Endothelial cell of umbilical vein (primary cell): ENCODE measurements at regions not wholly inside any gene's neighbourhood (a gene's known extent, or its start where the extent isn't known, plus 50 kb on each side); places are given as distances from the start of the nearest gene placed in this dataset.

Source experiments
- BruUV-seq: library from RNA; stranded (reverse); fragments of 400-500 nt; replicated peaks from 2 replicates; lab custom pipeline; 2021; lab: Mats Ljungman, UMichigan
- CTCF ChIA-PET: fragments of 300-600, 350-600 bp; sonication (Branson Sonifier 250); formaldehyde crosslinking; loops from one replicate; lab custom pipeline; 2021; ENCODE audit warnings: antibody characterized with exemption, inconsistent platforms; lab: Charles Lee
- POLR2A ChIA-PET: fragments of 300-600, 350-600 bp; sonication (Branson Sonifier 250); formaldehyde crosslinking; loops from one replicate; lab custom pipeline; 2021; ENCODE audit warnings: antibody characterized with exemption, inconsistent platforms; lab: Charles Lee
- DNase-seq: peaks from one replicate; pipeline ENCODE4 v3.0.0-alpha.2; 2011; ENCODE audit warnings: low read depth, low spot score
- FAIRE-seq: peaks from 2 replicates; lab custom pipeline; 2011; peaks lifted over from hg19 to GRCh38; lab: Jason Lieb, UNC
- H2AFZ ChIP-seq: 2 replicates; pipeline ENCODE4 v1.6.0; 2012; ENCODE audit warnings: low read depth, low read length, control low read depth, inconsistent platforms
- H3K27ac ChIP-seq: 2 replicates; pipeline ENCODE4 v1.5.1; 2011; ENCODE audit warnings: low read depth, mild to moderate bottlenecking, control low read depth, low read length, moderate library complexity; ENCODE audit not compliant: insufficient read depth
- H3K27me3 ChIP-seq, 2 experiments: 2 replicates each; pipeline versions ENCODE4 v1.6.0 to v1.6.1; 2011; ENCODE audit warnings: low read length in 2 of 2, mixed read lengths in 1 of 2; ENCODE audit not compliant: control insufficient read depth in 2 of 2, insufficient read depth in 2 of 2
- H3K36me3 ChIP-seq, 2 experiments: 2 replicates in 1 of 2; 3 replicates in 1 of 2; pipeline ENCODE4 v1.5.1; 2011; ENCODE audit warnings: low read length in 2 of 2, mild to moderate bottlenecking in 1 of 2, moderate library complexity in 1 of 2; ENCODE audit not compliant: control insufficient read depth in 2 of 2, insufficient read depth in 2 of 2; ENCODE audit errors: extremely low read depth in 1 of 2
- H3K4me1 ChIP-seq: 3 replicates; pipeline ENCODE4 v1.5.1; 2011; ENCODE audit warnings: mild to moderate bottlenecking, low read length; ENCODE audit not compliant: control insufficient read depth, insufficient read depth; ENCODE audit errors: extremely low read depth
- H3K4me2 ChIP-seq: 2 replicates; pipeline ENCODE4 v1.6.1; 2011; ENCODE audit warnings: low read length, control low read depth, mixed read lengths; ENCODE audit not compliant: insufficient read depth
- H3K4me3 ChIP-seq, 3 experiments: fragments of 200-600 bp in 1 of 3; sonication (generic), shearing (Covaris generic) in 1 of 3; replicated peaks in 1 of 3; 2 replicates each; pipeline ENCODE4 v1.5.1; 2011 to 2016; ENCODE audit warnings: control low read depth in 3 of 3, low read length in 3 of 3, mild to moderate bottlenecking in 2 of 3, inconsistent platforms in 1 of 3, low read depth in 1 of 3, moderate library complexity in 1 of 3; ENCODE audit not compliant: insufficient read depth in 1 of 3
- H3K79me2 ChIP-seq: 2 replicates; pipeline ENCODE4 v1.6.0; 2012; ENCODE audit warnings: low read length, inconsistent platforms; ENCODE audit not compliant: control insufficient read depth, insufficient read depth
- H3K9ac ChIP-seq: replicated peaks from 2 replicates; pipeline ENCODE3; 2011; ENCODE audit warnings: low read length, control low read depth; ENCODE audit not compliant: insufficient read depth; ENCODE audit errors: extremely low read depth
- H3K9me1 ChIP-seq: replicated peaks from 3 replicates; pipeline ENCODE4 v1.6.0; 2011; ENCODE audit warnings: mild to moderate bottlenecking, low read length; ENCODE audit not compliant: control insufficient read depth, insufficient read depth; ENCODE audit errors: extremely low read depth
- H3K9me3 ChIP-seq: replicated peaks from 2 replicates; pipeline ENCODE4 v1.5.1; 2012; ENCODE audit warnings: low read length, inconsistent platforms; ENCODE audit not compliant: control insufficient read depth, insufficient read depth
- H4K20me1 ChIP-seq: replicated peaks from 2 replicates; pipeline ENCODE3; 2011; ENCODE audit warnings: mild to moderate bottlenecking, low read length; ENCODE audit not compliant: control insufficient read depth, insufficient read depth; ENCODE audit errors: extremely low read depth
- EZH2 ChIP-seq: IDR thresholded peaks from 2 replicates; pipeline ENCODE4 v1.6.1; 2012; ENCODE audit warnings: borderline replicate concordance, low read depth, mild to moderate bottlenecking, moderate library complexity, low read length, inconsistent platforms; ENCODE audit not compliant: severe bottlenecking
- FOS ChIP-seq: IDR thresholded peaks from 2 replicates; pipeline ENCODE4 v1.6.1; 2011; ENCODE audit warnings: mild to moderate bottlenecking, low read length, moderate library complexity, borderline replicate concordance; ENCODE audit not compliant: insufficient read depth
- GATA2 ChIP-seq: IDR thresholded peaks from 2 replicates; pipeline ENCODE4 v1.7.0; 2011; ENCODE audit warnings: low read depth, mild to moderate bottlenecking, moderate library complexity, mixed read lengths, low read length; ENCODE audit not compliant: insufficient read length, insufficient read depth
- JUN ChIP-seq: IDR thresholded peaks from 2 replicates; pipeline ENCODE4 v1.6.1; 2011; ENCODE audit warnings: borderline replicate concordance, low read depth; ENCODE audit not compliant: insufficient read length, insufficient read depth
- MYC ChIP-seq: IDR thresholded peaks from one replicate; pipeline ENCODE4 v1.6.1; 2011; ENCODE audit warnings: mild to moderate bottlenecking, low read depth, low read length
- POLR2A ChIP-seq: IDR thresholded peaks from 2 replicates; pipeline ENCODE4 v1.6.1; 2012; ENCODE audit warnings: low read depth, mild to moderate bottlenecking, control low read depth, low read length
- dilution Hi-C: fragments of 300-500 bp; cut with MboI; formaldehyde crosslinking; loops from one replicate; pipeline ENCODE4 v1.15.0; 2019; ENCODE audit warnings: low sequenced_read_pairs; ENCODE audit not compliant: extremely low pct_ligation_motif_present
- intact Hi-C: fragments of 100-400 bp; cut with micrococcal nuclease; formaldehyde crosslinking; loops from one replicate; pipeline ENCODE4 v1.10.0; 2022
- TF ChIP-seq, protein P1 (sequence below): IDR thresholded peaks from 2 replicates; pipeline ENCODE4 v1.6.1; 2011; ENCODE audit not compliant: insufficient read depth, insufficient read length

DNA sequence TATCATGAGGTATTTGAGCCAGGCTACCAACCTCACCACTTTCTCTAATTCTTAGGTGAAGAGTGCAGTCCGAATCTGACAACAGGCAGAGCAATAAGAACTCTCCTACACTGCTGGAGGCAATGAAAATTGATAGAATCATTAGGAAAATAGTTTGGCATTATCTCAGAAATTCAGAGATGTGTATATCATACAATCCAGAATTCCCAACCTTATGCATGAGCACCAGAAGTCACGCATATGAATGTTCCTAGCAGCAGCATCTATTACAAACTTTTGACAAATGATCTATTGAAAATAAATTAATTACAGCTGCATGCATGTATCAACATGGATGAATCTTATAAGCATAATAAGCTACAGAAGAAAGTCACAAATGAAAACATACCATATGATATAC is 176.9 kb upstream of the CAMK1G start:
- no peak overlapping the region for H2AFZ ChIP-seq
- no peak overlapping the region for H3K9ac ChIP-seq
- intact Hi-C loops (no loop called here), dilution Hi-C loops (no loop called here)
- no peak overlapping the region for H3K4me3 ChIP-seq
- H3K9me3 ChIP-seq = no peaks in the 10 kb centered on the region
- H3K4me1 ChIP-seq = no peaks in the 10 kb centered on the region
- H3K4me2 ChIP-seq = no peak overlapping the region
- TF ChIP-seq POLR2A (no peak), FOS (no peak), MYC (no peak), JUN (no peak)
- no TSS peak for BruUV-seq
- no peaks in the 10 kb centered on the region for H3K27me3 ChIP-seq
- DNase-seq = no peak
- H3K36me3 ChIP-seq = no peaks in the 10 kb centered on the region
- no peak for FAIRE-seq
- no peaks in the 10 kb centered on the region for H3K79me2 ChIP-seq
- no peaks in the 10 kb centered on the region for H3K9me1 ChIP-seq
- ChIA-PET CTCF (no interaction called here), POLR2A (interaction anchor here (0.6 kb wide), 1 partner anchor 55 kb away, joined by 4 read pairs; no protein-coding TSS in a partner anchor)
- H3K27ac ChIP-seq = no peak overlapping the region
- no peaks in the 10 kb centered on the region for H4K20me1 ChIP-seq

GRCh38 chr1:209409780-209410179 is 173.7 kb upstream of the CAMK1G start:
- BruUV-seq = no TSS peak
- ChIA-PET POLR2A (no interaction called here), CTCF (no interaction called here)
- TF ChIP-seq FOS (no peak), GATA2 (no peak), EZH2 (no peak)
- TF ChIP-seq, protein P1, sequence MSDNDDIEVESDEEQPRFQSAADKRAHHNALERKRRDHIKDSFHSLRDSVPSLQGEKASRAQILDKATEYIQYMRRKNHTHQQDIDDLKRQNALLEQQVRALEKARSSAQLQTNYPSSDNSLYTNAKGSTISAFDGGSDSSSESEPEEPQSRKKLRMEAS = no peak
- Histone ChIP-seq H3K36me3 (no peaks in the 10 kb centered on the region), H3K9me3 (no peaks in the 10 kb centered on the region), H4K20me1 (no peaks in the 10 kb centered on the region), H3K4me1 (no peaks in the 10 kb centered on the region), H3K27ac (no peak overlapping the region), H3K4me2 (no peak overlapping the region), H3K9me1 (no peaks in the 10 kb centered on the region), H2AFZ (no peak overlapping the region), H3K79me2 (no peaks in the 10 kb centered on the region), H3K4me3 (no peak overlapping the region), H3K27me3 (no peaks in the 10 kb centered on the region), H3K9ac (no peak overlapping the region)
- FAIRE-seq (no peak), DNase-seq (no peak)
- dilution Hi-C loops = no loop called here
- intact Hi-C loops = no loop called here
